Astrocyte of the hippocampus (primary cell): ENCODE measurements at regions not wholly inside any gene's neighbourhood (a gene's known extent, or its start where the extent isn't known, plus 50 kb on each side); places are given as distances from the start of the nearest gene placed in this dataset.

Experiments
- DNase-seq: peaks from one replicate; pipeline ENCODE4 v3.0.0; 2011; ENCODE audit warnings: low read depth, low spot score

GRCh38 chr9:80156756-80157472, 585.1 kb downstream of the TLE4 start:
- no peak for DNase-seq

GRCh38 chr9:80156262-80156661, 584.5 kb downstream of the TLE4 start:
- no peak for DNase-seq

- DNase-seq, result no peak
Observed at GRCh38 chr9:80147866-80148265, 576.1 kb downstream of the TLE4 start.

- peak; percentile 24 for DNase-seq
Observed at GRCh38 chr9:80146466-80146865, 574.7 kb downstream of the TLE4 start.

GRCh38 chr9:80144856-80145255, 573.1 kb downstream of the TLE4 start:
- no peak for DNase-seq

- no peak for DNase-seq
Observed at GRCh38 chr9:80144406-80144805, 572.6 kb downstream of the TLE4 start.

GRCh38 chr9:80143899-80144298, 572.1 kb downstream of the TLE4 start:
- no peak for DNase-seq

DNA sequence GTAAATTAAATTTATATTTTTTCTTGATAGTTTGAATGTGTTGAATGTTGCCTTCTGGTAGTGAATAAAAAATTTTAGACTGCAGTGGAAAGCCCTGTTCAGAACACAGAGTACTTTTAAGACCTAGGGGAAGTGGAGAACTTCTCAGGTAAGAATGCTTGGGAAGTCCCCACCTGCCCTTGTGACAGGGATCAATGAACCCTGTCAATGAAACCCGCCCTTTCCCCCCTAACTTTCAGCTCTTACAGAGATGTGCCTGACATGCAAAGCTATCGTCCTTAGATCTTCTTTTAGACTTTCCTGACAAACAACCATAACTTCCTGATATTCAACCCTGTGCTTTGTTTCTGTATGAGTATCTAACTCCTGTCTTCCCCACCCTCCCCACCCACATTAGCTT, 562.7 kb downstream of the TLE4 start:
- no peak for DNase-seq

DNA sequence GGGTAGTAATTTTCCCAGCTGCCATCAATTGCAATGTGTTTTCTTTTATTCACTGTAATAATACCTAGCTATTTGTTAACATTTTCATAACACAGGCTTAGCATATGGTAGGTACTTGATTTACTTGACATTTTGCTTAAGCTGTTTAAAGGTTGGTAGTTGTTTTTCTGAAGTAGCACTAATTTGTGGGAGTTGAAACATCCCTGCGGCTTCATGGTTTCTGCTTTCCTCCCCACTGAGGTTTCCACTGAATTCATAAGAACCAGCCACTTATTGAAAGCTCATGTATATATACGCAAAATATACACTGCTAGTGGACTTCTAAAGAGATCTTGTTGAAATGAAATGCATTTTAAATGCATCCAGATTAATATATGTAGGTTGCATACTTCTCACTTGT, 559.9 kb downstream of the TLE4 start:
- no peak for DNase-seq

DNA sequence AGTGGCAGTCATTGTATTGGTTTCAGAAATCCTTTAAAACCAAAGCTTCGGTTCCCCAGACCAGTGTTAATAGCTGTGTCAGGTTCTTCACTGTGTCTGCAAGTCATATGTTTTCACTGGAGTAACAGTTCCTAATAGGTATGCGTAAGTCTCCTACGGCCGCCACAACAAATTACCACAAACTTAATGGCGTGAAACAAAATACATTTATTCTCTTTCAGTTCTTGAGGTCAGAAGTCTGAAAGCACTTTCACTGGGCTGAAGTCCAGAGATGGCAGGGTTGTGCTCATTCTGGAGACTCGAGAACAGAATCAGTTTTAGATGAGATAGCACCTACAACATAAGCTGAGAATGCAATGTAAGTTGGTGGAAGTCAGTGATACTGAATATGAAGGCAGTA, 556.2 kb downstream of the TLE4 start:
- DNase-seq, result peak; percentile 6

- peak; percentile 18 for DNase-seq
Observed at GRCh38 chr9:80125731-80126264, 554.0 kb downstream of the TLE4 start.

DNA sequence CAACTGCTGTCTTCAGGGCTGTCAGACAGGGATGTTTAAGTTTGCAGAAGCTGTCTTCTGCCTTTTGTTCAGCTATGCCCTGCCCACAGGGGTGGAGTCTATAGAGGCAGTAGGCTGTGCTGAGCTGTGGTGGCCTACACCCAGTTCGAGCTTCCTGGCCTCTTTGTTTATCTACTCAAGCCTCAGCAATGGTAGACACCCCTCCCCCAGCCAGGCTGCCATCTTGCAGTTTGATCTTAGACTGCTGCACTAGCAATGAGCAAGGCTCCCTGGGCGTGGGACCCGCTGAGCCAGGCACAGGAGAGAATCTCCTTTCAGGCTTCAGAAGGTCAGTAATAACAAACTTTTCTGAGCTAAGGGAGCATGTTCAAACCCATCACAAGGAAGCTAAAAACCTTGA, 545.3 kb downstream of the TLE4 start:
- no peak for DNase-seq

DNA sequence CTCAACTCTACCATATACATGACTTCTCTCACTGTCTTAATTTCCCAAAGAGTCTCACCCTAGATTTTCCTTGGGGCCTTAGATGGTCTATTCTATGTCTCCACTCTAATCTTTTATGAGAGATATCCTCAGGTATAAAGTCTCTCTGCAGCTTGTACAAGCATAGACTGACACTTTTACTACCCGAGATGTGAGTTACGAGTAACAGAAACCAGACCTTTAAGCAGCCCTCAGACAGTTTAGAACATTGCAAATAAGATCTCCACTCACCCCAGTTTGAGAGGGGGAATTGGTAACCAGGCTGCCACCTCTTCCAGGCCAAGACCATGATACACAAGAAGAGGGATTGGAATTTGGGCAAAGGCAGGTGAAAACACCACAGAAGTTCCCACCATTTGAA, 542.5 kb downstream of the TLE4 start:
- DNase-seq, result no peak

DNA sequence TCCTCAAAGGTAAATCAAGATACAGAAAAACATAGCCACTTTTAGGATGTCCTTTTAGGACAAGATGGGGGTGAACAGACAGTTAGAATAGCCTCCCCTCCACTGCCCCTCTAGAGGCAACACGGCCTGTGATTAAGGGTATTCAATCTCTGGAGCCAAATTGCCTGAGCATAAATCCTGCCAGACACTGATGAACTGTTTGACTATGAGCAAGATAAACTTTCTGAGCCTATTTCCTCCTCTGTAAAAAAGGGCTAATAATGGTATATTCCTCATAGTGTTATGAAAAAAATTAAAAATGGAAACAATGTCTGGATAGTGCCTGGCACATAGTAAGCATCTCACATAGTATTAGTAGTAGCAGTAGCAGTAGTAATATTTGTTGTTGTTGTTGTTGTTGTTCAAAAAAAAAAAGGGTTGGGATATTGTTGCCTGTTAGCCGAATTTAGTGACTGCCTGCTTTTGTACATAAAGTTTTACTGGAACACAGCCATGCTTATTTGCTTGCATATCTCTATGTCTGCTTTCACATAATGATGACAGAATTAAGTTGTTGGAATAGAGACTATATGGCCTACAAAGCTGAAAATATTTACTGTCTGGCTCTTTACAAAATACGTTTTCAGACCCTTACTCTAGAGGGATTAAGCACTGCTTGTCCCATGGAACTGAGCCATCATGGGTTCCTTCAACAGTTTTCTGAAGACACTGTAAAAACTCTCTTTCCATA, 536.3 kb downstream of the TLE4 start:
- no peak for DNase-seq

- no peak for DNase-seq
Observed at GRCh38 chr9:80097476-80097875, 525.7 kb downstream of the TLE4 start.

DNA sequence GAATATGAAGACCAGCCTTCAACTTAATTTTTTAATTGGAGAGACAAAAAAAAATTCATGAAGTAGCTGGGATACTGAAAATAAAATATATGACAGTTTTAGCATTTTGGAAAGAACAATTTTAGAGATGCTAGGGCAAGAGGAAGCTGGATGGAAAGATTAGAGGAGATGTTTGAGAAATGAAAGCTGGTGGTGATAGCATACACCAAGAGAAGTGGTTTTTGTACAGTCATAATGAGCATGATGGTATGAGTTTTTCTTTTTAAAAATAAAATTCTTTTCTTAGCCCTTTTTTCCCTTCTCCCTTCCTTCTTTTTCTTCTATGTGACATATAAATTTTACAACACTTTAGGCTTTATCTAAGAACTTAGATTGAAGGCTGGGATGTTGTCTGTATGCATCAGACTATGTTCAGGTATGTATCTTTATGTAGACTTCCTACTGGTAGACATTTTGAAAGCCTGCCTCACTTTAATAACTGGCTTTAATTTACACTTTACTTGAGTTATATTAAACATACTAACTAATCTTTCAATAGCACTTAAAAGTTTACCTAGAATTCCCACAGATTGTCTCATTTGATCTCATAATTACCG, 522.5 kb downstream of the TLE4 start:
- DNase-seq, result no peak

GRCh38 chr9:80093695-80094094, 521.9 kb downstream of the TLE4 start:
- no peak for DNase-seq

GRCh38 chr9:80091526-80091925, 519.8 kb downstream of the TLE4 start:
- DNase-seq, result no peak

- no peak for DNase-seq
Observed at GRCh38 chr9:80090317-80090716, 518.6 kb downstream of the TLE4 start.

DNA sequence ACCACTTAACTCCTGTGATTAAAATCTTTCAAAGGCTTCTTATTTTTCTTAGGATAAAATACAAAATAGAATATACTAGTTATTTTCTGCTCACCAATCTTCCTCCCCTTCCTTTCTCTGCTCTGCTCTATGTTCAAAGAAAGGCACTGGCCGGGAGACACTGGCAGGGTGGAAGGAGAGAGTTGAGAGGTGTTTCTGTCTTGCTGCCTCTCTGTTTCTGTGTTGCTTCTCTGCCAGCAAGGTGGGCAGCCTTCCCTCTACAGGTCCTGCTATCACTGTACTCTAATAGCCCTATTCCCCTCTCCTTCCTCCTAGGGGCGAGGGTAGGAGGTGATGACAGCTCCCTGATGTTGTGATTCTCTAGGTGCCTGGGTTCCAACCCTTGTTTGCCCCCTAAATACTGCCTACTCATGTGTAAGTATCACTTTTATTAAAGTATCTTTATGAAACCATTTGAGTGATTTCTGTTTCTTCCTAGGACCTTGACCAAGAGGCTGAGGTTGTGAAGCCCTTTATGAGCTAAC, 515.1 kb downstream of the TLE4 start:
- DNase-seq, result no peak

DNA sequence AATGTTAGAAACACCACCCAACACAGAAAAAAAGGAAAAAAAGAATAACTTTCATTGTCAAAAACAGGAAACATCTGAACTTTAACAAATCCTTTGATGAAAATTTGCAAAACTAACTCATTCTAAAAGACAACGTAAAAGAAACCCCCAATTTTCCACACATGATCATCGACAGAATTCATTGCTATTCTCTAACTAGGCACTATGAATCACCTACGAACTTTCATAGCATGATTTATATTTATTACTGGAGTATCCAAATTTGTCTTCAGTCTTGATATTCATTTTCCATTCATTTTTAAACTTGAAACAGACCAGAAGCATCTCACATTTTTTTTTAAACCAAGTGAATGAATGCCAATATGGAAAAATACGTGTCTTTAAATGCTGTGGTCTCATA, 514.6 kb downstream of the TLE4 start:
- DNase-seq, result no peak

DNA sequence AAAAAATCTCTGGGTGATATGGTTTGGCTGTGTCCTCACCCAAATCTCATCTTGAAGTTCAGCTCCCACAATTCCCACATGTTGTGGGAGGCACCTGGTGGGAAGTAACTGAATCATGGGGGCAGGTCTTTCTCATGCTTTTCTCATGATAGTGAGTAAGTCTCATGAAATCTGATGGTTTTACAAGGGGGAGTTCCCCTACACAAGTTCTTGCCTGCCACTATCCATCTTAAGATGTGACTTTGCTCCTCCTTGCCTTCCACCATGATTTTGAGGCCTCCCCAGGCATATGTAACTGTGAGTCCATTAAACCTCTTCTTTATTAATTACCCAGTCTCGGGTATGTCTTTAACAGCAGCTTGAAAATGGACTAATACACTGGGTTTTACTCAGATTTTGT, 513.9 kb downstream of the TLE4 start:
- no peak for DNase-seq

DNA sequence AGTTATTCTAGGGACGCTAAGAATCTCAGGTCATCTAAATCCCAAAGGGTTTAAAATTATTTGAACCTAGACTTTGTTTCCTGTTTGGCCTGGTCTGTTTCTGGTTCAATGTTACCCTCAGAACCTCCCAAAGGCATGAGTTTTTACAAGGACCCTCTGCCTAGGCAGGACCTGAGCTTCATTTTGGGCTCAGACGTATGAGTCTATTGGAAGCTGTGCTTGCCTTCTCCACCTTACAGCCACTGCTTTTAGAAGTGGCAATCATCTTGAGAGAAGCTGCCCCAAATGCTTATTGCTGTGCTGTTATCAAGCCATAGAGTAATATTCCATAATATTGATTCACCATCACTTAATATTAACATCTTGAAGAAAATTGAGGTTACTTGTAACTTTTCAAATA, 510.4 kb downstream of the TLE4 start:
- no peak for DNase-seq
